ENCODE measurements at regions not wholly inside any gene's neighbourhood (a gene's known extent, or its start where the extent isn't known, plus 50 kb on each side); places are given as distances from the start of the nearest gene placed in this dataset.

DNA sequence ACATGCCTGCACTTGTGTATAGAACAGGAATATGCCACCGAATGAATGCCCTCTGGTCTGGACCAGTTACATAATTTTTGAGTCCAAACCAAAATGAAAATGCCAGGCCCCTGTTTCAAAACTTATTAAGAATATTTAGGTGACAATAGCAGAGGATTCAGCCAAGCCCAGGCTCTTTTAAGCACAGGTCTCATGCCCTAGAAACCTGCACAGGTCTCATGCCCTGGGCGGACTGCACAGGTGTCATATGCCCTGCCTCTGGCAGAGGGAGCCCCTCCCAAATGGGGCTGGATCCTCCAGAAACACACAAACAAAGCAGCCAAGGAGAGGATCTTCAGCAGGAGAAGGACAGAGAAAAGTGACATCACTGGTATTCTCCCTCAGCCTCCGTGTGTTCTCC lies 605.4 kb upstream of the NRP1 start:
- no peak for TF ChIP-seq Cebpa-rat (IDR thresholded peaks at IDR 0.05)
- Histone ChIP-seq H3K4me2 (no peak overlapping the region), H3K4me3 (no peak overlapping the region), H3K27me3 (no peaks in the 10 kb centered on the region), H3K36me3 (no peaks in the 10 kb centered on the region), H3K4me1 (no peaks in the 10 kb centered on the region), H3K9ac (no peak overlapping the region), H3K27ac (no peak overlapping the region), H4K20me1 (no peaks in the 10 kb centered on the region), H3K9me3 (no peaks in the 10 kb centered on the region)

DNA sequence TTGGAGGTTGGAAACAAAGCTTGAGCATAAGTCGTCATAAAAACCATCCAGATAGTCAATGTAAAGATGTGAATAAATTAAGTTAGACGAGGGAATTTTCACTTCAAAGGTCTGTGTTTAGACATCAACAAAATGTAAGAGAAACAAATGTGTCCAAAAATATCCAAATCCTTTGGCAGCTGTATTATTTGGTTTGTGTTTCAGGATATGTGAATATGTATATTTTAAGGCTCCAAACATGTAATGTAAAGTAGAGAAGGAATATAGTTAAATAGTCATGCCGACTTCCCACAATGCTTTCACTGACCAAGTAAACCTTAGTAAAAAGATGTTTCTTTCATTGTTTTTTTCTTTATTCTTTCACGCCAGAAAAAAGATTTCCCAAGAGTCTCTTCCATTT lies 604.9 kb upstream of the NRP1 start:
- Histone ChIP-seq H3K27me3 (no peaks in the 10 kb centered on the region), H3K36me3 (no peaks in the 10 kb centered on the region), H3K9ac (no peak overlapping the region), H3K4me2 (no peak overlapping the region), H3K27ac (no peak overlapping the region), H3K4me1 (no peaks in the 10 kb centered on the region), H3K9me3 (no peaks in the 10 kb centered on the region), H3K4me3 (no peak overlapping the region), H4K20me1 (no peaks in the 10 kb centered on the region)
- no peak for TF ChIP-seq Cebpa-rat (IDR thresholded peaks at IDR 0.05)

DNA sequence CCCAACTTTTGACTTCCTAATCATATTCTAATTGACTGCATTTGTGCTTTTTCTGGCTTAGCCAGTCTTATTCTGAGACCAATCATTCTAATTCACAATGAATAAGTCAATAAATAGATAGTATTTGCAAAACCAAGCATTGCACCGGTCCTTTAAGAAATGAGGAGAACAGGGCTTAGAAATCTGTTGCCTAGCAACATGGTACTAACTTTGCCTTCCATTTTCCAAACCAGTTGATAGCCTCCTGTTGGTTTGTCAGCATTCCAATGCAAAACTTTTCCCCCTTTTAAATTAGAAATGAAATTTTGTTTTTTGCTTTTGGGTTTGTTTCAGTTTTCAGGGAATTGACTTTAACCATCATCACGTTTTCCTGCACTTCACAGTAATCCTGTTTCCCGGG lies 603.5 kb upstream of the NRP1 start:
- Histone ChIP-seq H3K36me3 (no peaks in the 10 kb centered on the region), H3K4me3 (no peak overlapping the region), H3K27ac (no peak overlapping the region), H3K9ac (no peak overlapping the region), H3K27me3 (no peaks in the 10 kb centered on the region), H4K20me1 (no peaks in the 10 kb centered on the region), H3K9me3 (no peaks in the 10 kb centered on the region), H3K4me2 (no peak overlapping the region), H3K4me1 (no peaks in the 10 kb centered on the region)
- no peak for TF ChIP-seq Cebpa-rat (IDR thresholded peaks at IDR 0.05)

DNA sequence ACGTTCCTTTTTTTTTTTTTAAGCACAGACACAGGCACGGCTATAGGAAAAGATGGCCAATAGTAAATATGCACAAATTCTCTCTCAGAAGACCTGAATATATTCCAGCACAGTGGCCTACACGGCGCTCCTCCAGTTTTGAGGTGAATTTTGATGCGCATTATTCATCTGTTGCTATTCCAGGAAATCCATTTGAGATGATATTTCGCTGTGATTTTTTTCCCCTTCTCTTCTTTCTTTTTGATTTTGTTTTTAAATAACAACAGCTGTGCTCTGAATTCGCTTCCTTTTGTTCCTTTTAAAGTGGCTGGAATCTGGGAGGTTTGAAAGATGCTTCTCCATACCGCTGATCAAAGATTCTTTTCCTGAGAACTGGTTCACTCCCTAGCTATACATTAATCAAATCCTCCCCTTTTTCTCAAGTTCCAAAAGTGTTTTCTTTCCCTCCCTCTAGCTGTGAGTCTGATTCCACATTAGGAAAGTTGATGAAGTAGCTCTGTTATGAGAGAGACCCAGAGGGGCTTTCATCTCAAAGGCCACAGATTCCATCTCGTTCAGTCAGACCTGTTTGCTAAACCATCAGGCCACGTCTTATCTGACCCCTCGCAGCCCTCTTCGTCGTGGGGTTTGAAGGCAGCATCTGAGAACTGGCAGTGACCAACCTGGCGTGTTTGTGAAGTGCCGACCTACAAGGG lies 602.7 kb upstream of the NRP1 start:
- no peak overlapping the region for H3K4me3 ChIP-seq
- TF ChIP-seq Cebpa-rat (IDR thresholded peaks at IDR 0.05): no peak
- no peak overlapping the region for H3K27ac ChIP-seq
- no peaks in the 10 kb centered on the region for H3K9me3 ChIP-seq
- no peaks in the 10 kb centered on the region for H3K27me3 ChIP-seq
- H3K36me3 ChIP-seq: no peaks in the 10 kb centered on the region
- H3K4me1 ChIP-seq: no peaks in the 10 kb centered on the region
- H4K20me1 ChIP-seq: no peaks in the 10 kb centered on the region
- no peak overlapping the region for H3K9ac ChIP-seq
- H3K4me2 ChIP-seq: no peak overlapping the region

DNA sequence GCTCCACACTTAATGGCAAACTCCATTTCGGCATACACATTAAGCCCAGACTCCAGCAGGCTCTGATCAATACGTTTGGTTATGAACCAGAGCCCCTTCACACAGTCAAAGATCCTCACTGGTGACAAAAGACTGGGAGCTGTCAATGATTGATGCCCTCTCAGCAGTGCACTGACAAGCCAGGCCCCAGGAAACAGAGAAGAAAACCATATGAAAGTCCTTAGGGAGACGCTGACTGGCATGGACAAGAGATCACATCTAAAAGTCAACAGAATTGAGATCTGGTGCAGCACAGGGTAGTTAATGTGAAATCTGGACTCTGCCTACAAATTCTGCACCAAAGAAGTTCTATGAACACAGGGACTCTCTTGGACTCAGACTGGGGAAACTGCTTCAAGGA lies 600.9 kb upstream of the NRP1 start:
- no peaks in the 10 kb centered on the region for H4K20me1 ChIP-seq
- H3K9ac ChIP-seq: no peak overlapping the region
- no peaks in the 10 kb centered on the region for H3K36me3 ChIP-seq
- no peak overlapping the region for H3K4me2 ChIP-seq
- H3K4me3 ChIP-seq: no peak overlapping the region
- no peaks in the 10 kb centered on the region for H3K9me3 ChIP-seq
- H3K4me1 ChIP-seq: no peaks in the 10 kb centered on the region
- H3K27me3 ChIP-seq: no peaks in the 10 kb centered on the region
- no peak for TF ChIP-seq Cebpa-rat (IDR thresholded peaks at IDR 0.05)
- H3K27ac ChIP-seq: no peak overlapping the region

DNA sequence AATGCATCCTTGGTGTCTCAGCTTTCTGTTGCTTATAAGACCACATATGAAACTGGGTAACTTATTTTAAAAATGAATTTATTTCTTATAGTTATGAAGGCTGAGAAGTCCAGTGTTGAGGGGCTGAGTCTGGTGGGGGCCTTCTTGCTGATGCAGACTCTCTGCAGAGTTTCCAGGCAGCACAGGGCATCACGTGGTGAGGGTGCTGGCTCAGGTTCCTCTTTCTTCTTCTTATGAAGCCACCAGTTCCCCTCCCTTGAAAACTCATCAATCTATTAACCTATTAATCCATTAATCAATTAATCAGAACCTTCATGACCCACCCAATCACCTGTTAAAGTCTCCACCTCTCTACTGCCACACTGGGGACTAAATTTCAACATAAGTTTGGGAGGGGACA lies 595.6 kb upstream of the NRP1 start:
- Histone ChIP-seq H3K4me3 (no peak overlapping the region), H3K9me3 (no peaks in the 10 kb centered on the region), H3K4me1 (no peaks in the 10 kb centered on the region), H3K27me3 (0 out of 2 replicates have a peak, but pooled peaks cover 11% of the 10 kb centered on the region), H3K4me2 (no peak overlapping the region), H3K9ac (no peak overlapping the region), H4K20me1 (no peaks in the 10 kb centered on the region), H3K27ac (no peak overlapping the region), H3K36me3 (no peaks in the 10 kb centered on the region)
- TF ChIP-seq Cebpa-rat (IDR thresholded peaks at IDR 0.05): no peak

DNA sequence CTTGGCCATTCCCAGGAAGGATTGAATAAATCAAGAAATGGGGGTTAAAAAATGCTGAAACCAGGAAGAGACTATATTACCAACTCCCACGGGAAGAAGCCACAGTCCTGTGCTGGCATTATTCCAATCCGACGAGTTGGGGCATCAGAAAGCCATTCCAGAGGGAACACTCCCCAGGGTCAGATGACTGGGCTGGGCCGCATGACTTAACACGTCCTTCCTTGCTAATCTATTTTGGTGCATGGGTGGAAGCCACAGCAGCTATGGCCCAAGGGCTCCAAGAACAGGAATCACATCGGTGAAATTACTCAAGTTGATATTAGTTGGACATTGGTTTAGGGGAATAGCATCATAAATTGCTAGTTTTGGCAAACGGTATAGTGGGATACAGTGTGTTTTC lies 592.9 kb upstream of the NRP1 start:
- Histone ChIP-seq H3K9ac (no peak overlapping the region), H3K4me1 (no peaks in the 10 kb centered on the region), H3K27me3 (peaks cover 28% of the 10 kb centered on the region), H3K36me3 (no peaks in the 10 kb centered on the region), H3K9me3 (0 out of 2 replicates have a peak, but pooled peaks cover 4% of the 10 kb centered on the region), H3K27ac (no peak overlapping the region), H4K20me1 (no peaks in the 10 kb centered on the region), H3K4me3 (no peak overlapping the region), H3K4me2 (no peak overlapping the region)
- no peak for TF ChIP-seq Cebpa-rat (IDR thresholded peaks at IDR 0.05)

DNA sequence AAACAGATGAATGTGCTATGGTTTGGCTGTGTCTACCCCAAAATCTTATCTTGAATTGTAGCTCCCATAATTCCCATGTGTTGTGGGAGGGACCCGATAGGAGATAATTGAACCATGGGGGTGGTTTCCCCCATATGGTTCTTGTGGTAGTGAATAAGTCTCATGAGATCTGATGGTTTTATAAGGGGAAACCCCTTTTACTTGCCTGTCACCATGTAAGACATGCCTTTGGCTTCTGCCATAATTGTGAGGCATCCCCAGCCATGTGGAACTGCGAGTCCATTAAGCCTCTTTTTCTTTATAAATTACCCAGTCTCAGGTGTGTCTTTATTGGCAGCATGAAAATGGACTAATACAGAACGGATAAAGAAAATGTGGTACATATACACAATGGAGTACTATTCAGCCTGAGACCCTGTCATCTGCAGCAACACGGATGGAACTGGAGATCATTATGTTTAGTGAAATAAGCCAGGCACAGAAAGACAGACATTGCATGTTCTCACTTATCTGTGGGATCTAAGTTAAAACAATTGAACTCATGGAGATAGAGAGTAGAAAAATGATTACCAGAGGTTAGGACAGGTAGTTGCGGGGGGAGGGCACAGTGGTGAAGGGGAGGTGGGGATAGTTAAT lies 587.6 kb upstream of the NRP1 start:
- no peaks in the 10 kb centered on the region for H4K20me1 ChIP-seq
- 0 out of 2 replicates have a peak, but pooled peaks cover 4% of the 10 kb centered on the region for H3K9me3 ChIP-seq
- H3K9ac ChIP-seq: no peak overlapping the region
- H3K4me2 ChIP-seq: 0 out of 2 replicates have a peak overlapping the region, but pooled peaks have one; percentile 22
- no peak overlapping the region for H3K4me3 ChIP-seq
- H3K27ac ChIP-seq: no peak overlapping the region
- H3K27me3 ChIP-seq: peaks cover 44% of the 10 kb centered on the region
- peaks cover 10% of the 10 kb centered on the region for H3K4me1 ChIP-seq
- TF ChIP-seq Cebpa-rat (IDR thresholded peaks at IDR 0.05): no peak
- H3K36me3 ChIP-seq: no peaks in the 10 kb centered on the region

DNA sequence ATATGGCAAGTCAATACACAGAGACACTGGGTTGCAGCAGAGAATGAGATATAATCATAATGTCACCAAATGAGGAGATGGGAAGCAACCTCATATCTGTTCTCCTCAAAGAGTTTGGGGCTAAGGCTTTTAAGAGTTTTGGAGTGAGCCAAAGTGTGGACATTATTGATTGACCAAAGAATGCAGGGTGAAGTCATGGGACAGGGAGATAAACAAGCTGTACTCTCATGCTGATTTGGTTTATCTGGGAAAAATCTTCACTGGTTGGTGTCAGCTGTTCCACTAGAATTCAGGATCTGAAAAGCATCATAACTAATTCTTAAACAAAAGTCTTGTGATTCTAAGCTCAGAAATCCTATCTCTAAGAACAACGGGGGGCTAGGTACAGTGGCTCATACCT lies 585.9 kb upstream of the NRP1 start:
- no peak overlapping the region for H3K4me2 ChIP-seq
- peaks cover 14% of the 10 kb centered on the region for H3K4me1 ChIP-seq
- peaks cover 40% of the 10 kb centered on the region for H3K27me3 ChIP-seq
- no peaks in the 10 kb centered on the region for H3K36me3 ChIP-seq
- no peak overlapping the region for H3K4me3 ChIP-seq
- TF ChIP-seq Cebpa-rat (IDR thresholded peaks at IDR 0.05): no peak
- H4K20me1 ChIP-seq: no peaks in the 10 kb centered on the region
- H3K27ac ChIP-seq: no peak overlapping the region
- no peak overlapping the region for H3K9ac ChIP-seq
- 0 out of 2 replicates have a peak, but pooled peaks cover 4% of the 10 kb centered on the region for H3K9me3 ChIP-seq

DNA sequence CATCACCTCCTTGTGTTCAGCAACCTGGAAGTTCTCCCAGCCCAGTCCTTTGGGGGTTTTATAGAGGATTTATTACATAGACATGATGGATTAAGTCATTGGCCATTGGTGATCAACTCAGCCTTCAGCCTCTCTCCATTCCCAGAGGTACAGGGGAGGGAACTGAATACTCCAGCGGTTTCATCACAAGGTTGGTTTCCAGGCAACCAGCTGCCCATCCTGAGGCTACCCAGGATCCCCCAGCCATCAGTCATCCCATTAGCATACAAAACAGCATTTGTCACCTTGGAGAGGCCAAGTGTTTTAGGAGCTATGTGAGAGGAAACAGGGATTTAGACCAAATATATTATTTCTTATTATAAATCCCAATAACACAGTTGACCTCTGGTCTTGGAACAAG lies 584.8 kb upstream of the NRP1 start:
- no peaks in the 10 kb centered on the region for H3K36me3 ChIP-seq
- H3K4me2 ChIP-seq: no peak overlapping the region
- H3K9me3 ChIP-seq: 0 out of 2 replicates have a peak, but pooled peaks cover 4% of the 10 kb centered on the region
- TF ChIP-seq Cebpa-rat (IDR thresholded peaks at IDR 0.05): no peak
- H3K27me3 ChIP-seq: peaks cover 39% of the 10 kb centered on the region
- H4K20me1 ChIP-seq: no peaks in the 10 kb centered on the region
- H3K9ac ChIP-seq: no peak overlapping the region
- no peak overlapping the region for H3K4me3 ChIP-seq
- H3K4me1 ChIP-seq: peaks cover 14% of the 10 kb centered on the region
- no peak overlapping the region for H3K27ac ChIP-seq
